Panc1 (cell line): ENCODE measurements at regions not wholly inside any gene's neighbourhood (a gene's known extent, or its start where the extent isn't known, plus 50 kb on each side); places are given as distances from the start of the nearest gene placed in this dataset.

Experiments used
- CTCF ChIP-seq: fragments of 450-650 bp; IDR thresholded peaks from 2 replicates; pipeline ENCODE4 v1.5.1; 2017; ENCODE audit warnings: mild to moderate bottlenecking
- POLR2AphosphoS5 ChIP-seq: IDR thresholded peaks from 2 replicates; pipeline ENCODE4 v1.6.1; 2012; ENCODE audit warnings: mild to moderate bottlenecking, low read depth, low read length, moderate library complexity

GRCh38 chr4:157576671-157577217, 356.2 kb downstream of the GRIA2 start:
- TF ChIP-seq CTCF: no peak
- TF ChIP-seq POLR2AphosphoS5: no peak
